ENCODE measurements at regions not wholly inside any gene's neighbourhood (a gene's known extent, or its start where the extent isn't known, plus 50 kb on each side); places are given as distances from the start of the nearest gene placed in this dataset.

DNA sequence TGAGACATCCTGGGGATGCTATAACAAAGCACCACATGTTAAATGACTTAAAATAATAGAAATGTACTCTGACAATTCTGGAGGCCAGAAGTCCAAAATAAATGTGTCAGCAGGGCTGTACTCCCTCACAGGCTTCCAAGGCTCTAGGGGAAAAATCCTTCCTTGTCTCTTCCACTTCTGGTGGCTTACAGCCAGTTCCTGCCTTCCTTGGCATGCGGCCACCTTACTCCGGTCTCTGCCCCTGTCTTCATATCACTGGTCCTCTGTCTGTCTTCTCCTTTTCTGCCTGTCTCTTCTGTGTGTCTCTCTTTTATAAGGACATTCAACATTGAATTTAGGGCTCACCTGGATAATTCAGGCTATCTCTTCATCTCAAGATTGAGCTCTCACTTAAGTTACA, 155.3 kb upstream of the SYNCRIP start:
- TF ChIP-seq TARDBP (IDR thresholded peaks at IDR 0.05) (no peak), NFRKB (IDR thresholded peaks at IDR 0.05) (no peak), BHLHE40 (IDR thresholded peaks at IDR 0.05; ENCODE audit: borderline replicate concordance) (no peak), SUZ12 (IDR thresholded peaks at IDR 0.05) (no peak), HDGF (IDR thresholded peaks at IDR 0.05; ENCODE audit: borderline replicate concordance) (no peak), FOXA1 (IDR thresholded peaks at IDR 0.05) (no peak), FOXM1 (IDR thresholded peaks at IDR 0.05; ENCODE audit: borderline replicate concordance) (no peak), ELF4 (IDR thresholded peaks at IDR 0.05) (no peak), L3MBTL2 (conservative IDR thresholded peaks at IDR 0.05) (no peak)
- TF ChIP-seq, protein P1, sequence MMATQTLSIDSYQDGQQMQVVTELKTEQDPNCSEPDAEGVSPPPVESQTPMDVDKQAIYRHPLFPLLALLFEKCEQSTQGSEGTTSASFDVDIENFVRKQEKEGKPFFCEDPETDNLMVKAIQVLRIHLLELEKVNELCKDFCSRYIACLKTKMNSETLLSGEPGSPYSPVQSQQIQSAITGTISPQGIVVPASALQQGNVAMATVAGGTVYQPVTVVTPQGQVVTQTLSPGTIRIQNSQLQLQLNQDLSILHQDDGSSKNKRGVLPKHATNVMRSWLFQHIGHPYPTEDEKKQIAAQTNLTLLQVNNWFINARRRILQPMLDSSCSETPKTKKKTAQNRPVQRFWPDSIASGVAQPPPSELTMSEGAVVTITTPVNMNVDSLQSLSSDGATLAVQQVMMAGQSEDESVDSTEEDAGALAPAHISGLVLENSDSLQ (IDR thresholded peaks at IDR 0.05), result no peak

All from HEK293T (cell line).